ENCODE measurements at regions not wholly inside any gene's neighbourhood (a gene's known extent, or its start where the extent isn't known, plus 50 kb on each side); places are given as distances from the start of the nearest gene placed in this dataset.
A peak's percentile ranks its signal among the peaks of the same experiment; 100 is the strongest.

DNA sequence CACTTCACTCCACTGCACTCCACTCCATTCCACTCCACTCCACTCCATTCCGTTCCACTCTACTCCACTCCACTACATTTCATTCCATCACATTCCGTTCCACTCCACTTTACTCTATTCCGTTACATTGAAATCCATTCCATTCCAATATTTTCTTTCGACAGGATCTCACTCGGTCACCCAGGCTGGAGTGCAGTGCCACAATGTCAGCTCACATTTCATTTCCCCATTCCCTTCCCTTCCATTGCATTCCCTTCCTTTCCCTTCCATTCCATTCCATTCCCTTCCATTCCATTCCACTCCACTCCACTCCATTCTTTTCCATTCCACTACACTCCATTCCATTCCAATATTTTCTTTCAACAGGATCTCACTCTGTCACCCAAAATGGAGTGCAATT, 1407.6 kb upstream of the USP9Y start:
- H3K79me2 ChIP-seq (ENCODE audit: insufficient read depth, low read length), result no peaks in the 10 kb centered on the region
- TF ChIP-seq, protein P1, sequence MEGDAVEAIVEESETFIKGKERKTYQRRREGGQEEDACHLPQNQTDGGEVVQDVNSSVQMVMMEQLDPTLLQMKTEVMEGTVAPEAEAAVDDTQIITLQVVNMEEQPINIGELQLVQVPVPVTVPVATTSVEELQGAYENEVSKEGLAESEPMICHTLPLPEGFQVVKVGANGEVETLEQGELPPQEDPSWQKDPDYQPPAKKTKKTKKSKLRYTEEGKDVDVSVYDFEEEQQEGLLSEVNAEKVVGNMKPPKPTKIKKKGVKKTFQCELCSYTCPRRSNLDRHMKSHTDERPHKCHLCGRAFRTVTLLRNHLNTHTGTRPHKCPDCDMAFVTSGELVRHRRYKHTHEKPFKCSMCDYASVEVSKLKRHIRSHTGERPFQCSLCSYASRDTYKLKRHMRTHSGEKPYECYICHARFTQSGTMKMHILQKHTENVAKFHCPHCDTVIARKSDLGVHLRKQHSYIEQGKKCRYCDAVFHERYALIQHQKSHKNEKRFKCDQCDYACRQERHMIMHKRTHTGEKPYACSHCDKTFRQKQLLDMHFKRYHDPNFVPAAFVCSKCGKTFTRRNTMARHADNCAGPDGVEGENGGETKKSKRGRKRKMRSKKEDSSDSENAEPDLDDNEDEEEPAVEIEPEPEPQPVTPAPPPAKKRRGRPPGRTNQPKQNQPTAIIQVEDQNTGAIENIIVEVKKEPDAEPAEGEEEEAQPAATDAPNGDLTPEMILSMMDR (IDR thresholded peaks at IDR 0.05), result no peak
- no peak for DNase-seq
- no peaks in the 10 kb centered on the region for H3K9me3 ChIP-seq (replicated peaks in 1 of 2; ENCODE audit: control insufficient read depth in 1 of 2, insufficient read depth in 1 of 2, low read length in 2 of 2)
- intact Hi-C loops (cut with micrococcal nuclease), result no loop called here
- H4K20me1 ChIP-seq (ENCODE audit: insufficient read depth, low read length), result no peaks in the 10 kb centered on the region
- H2AFZ ChIP-seq (ENCODE audit: insufficient read depth, low read depth, low read length, poor library complexity, severe bottlenecking), result no peak overlapping the region
- no peak overlapping the region for H3K4me2 ChIP-seq (replicated peaks; ENCODE audit: extremely low read depth, low read length, poor library complexity, severe bottlenecking)
- H3K27ac ChIP-seq (ENCODE audit: low read depth in 1 of 2, low read length in 2 of 2), result no peak overlapping the region
- H3K27me3 Mint-ChIP-seq (ENCODE audit: low read depth in 3 of 3), result no peaks in the 10 kb centered on the region
- no peaks in the 10 kb centered on the region for H3K4me1 ChIP-seq (ENCODE audit: control insufficient read depth in 1 of 2, insufficient read depth in 2 of 2, low read length in 2 of 2)
- H3K4me3 Mint-ChIP-seq, result no peak overlapping the region
- no peaks in the 10 kb centered on the region for H3K9me3 Mint-ChIP-seq
- H3K36me3 ChIP-seq (replicated peaks in 1 of 2; ENCODE audit: control insufficient read depth in 1 of 2, insufficient read depth in 2 of 2, low read length in 2 of 2), result no peaks in the 10 kb centered on the region
- no peaks in the 10 kb centered on the region for H3K27me3 ChIP-seq (ENCODE audit: control insufficient read depth in 2 of 2, insufficient read depth in 2 of 2, low read length in 2 of 2)
- H3K4me1 Mint-ChIP-seq, result no peaks in the 10 kb centered on the region
- no peaks in the 10 kb centered on the region for H3K36me3 Mint-ChIP-seq
- no peak overlapping the region for H3K9ac ChIP-seq (ENCODE audit: insufficient read depth, low read length, poor library complexity, severe bottlenecking)
- H3K27ac Mint-ChIP-seq, result no peak overlapping the region
- 52% methylated on average over 5 of the region's 5 CpGs for WGBS (ENCODE audit: insufficient coverage)
- H3K4me3 ChIP-seq (replicated peaks in 1 of 3; ENCODE audit: low read depth in 2 of 3, low read length in 3 of 3), result no peak overlapping the region

DNA sequence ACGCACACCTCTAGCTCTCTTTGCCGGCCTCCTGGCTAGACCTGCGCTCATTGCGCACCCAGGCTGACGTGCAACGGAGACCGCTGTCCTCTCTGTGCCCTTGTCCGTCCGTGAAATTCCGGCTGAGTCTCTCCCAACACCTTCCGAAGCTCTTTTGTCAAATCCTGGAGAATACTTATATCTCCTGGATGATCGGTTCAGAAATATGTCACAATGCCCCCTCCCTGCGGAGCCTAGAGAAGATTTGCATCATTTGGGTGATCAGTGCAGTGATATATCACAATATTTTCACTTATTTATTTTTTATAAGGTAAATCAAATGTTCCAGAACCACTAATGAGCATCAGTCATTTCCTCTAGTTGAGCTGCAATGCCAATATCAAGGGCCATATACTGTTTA, 1366.9 kb upstream of the USP9Y start:
- peaks cover 0 to 1% (median 0%) of the 10 kb centered on the region in 7 donors for H3K9me3 Mint-ChIP-seq
- no peak overlapping the region for H3K4me3 ChIP-seq (replicated peaks in 1 of 3; ENCODE audit: low read depth in 2 of 3, low read length in 3 of 3)
- H2AFZ ChIP-seq (ENCODE audit: insufficient read depth, low read depth, low read length, poor library complexity, severe bottlenecking), result no peak overlapping the region
- no peak overlapping the region for H3K9ac ChIP-seq (ENCODE audit: insufficient read depth, low read length, poor library complexity, severe bottlenecking)
- no peaks in the 10 kb centered on the region for H3K36me3 Mint-ChIP-seq
- H3K27me3 ChIP-seq (ENCODE audit: control insufficient read depth in 2 of 2, insufficient read depth in 2 of 2, low read length in 2 of 2), result no peaks in the 10 kb centered on the region
- no peaks in the 10 kb centered on the region for H4K20me1 ChIP-seq (ENCODE audit: insufficient read depth, low read length)
- H3K9me3 ChIP-seq (replicated peaks in 1 of 2; ENCODE audit: control insufficient read depth in 1 of 2, insufficient read depth in 1 of 2, low read length in 2 of 2), result peaks cover 0 to 4% of the 10 kb centered on the region in 2 donors
- no peak overlapping the region for H3K27ac Mint-ChIP-seq
- H3K4me1 Mint-ChIP-seq, result no peaks in the 10 kb centered on the region
- H3K4me2 ChIP-seq (replicated peaks; ENCODE audit: extremely low read depth, low read length, poor library complexity, severe bottlenecking), result no peak overlapping the region
- intact Hi-C loops (cut with micrococcal nuclease), result no loop called here
- H3K27me3 Mint-ChIP-seq (ENCODE audit: low read depth in 3 of 3), result no peaks in the 10 kb centered on the region
- no peak overlapping the region for H3K27ac ChIP-seq (ENCODE audit: low read depth in 1 of 2, low read length in 2 of 2)
- TF ChIP-seq, protein P1 (IDR thresholded peaks at IDR 0.05), result no peak
- H3K79me2 ChIP-seq (ENCODE audit: insufficient read depth, low read length), result no peaks in the 10 kb centered on the region
- H3K4me1 ChIP-seq (ENCODE audit: control insufficient read depth in 1 of 2, insufficient read depth in 2 of 2, low read length in 2 of 2), result no peaks in the 10 kb centered on the region
- peak in 2 of 3 donors; percentile 8 to 11 for DNase-seq
- no peak overlapping the region for H3K4me3 Mint-ChIP-seq
- H3K36me3 ChIP-seq (replicated peaks in 1 of 2; ENCODE audit: control insufficient read depth in 1 of 2, insufficient read depth in 2 of 2, low read length in 2 of 2), result no peaks in the 10 kb centered on the region
- WGBS (ENCODE audit: insufficient coverage), result 76% methylated on average over 11 of the region's 13 CpGs

Data from CD14-positive monocyte (primary cell).